NOMO-1 treated with DMSO at 0.1 percent for 48 hours (cell line): ENCODE measurements at regions not wholly inside any gene's neighbourhood (a gene's known extent, or its start where the extent isn't known, plus 50 kb on each side); places are given as distances from the start of the nearest gene placed in this dataset.

Experiments
- DNase-seq: peaks from one replicate; lab custom pipeline; 2025; ENCODE audit not compliant: unreplicated experiment; lab: John Stamatoyannopoulos, UW

DNA sequence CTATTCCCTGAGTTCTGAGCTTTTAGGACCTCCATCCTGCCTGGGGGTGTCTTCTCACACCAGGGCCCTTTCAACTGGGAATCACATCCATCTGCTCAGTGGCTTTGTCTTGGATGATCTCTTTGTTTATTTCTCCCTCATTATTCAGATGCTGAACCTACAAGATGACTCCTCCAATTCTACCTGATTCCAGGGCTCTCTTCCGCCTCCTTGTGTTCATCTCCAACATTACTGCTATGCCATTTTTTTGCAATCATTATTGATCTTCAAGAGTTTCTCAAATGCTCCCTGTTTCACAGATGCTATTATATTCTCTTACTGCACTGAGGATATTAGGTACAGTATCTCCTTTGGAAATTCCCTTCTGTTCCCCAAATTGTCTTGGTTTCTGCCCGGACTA, 307.7 kb downstream of the SHANK2 start:
- no peak for DNase-seq

DNA sequence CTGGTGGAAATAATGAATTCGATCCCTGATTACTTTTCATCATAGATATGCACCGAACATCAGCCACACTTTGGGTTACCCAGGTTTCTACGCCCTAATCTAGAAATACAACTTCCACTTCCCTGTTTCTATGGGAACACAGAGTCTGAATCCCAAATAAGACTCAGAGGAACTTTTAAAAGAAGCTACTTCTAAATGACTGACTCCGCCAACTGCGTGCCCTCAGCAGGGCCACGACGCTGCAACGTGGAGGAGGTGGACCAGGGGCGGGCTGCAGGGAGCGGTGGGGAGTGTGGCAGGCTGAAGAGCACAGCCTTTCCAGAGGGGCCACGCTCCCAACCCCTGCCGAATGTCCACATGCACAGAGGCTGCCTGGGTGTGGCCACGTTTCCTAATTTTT, 304.0 kb downstream of the SHANK2 start:
- no peak for DNase-seq

DNA sequence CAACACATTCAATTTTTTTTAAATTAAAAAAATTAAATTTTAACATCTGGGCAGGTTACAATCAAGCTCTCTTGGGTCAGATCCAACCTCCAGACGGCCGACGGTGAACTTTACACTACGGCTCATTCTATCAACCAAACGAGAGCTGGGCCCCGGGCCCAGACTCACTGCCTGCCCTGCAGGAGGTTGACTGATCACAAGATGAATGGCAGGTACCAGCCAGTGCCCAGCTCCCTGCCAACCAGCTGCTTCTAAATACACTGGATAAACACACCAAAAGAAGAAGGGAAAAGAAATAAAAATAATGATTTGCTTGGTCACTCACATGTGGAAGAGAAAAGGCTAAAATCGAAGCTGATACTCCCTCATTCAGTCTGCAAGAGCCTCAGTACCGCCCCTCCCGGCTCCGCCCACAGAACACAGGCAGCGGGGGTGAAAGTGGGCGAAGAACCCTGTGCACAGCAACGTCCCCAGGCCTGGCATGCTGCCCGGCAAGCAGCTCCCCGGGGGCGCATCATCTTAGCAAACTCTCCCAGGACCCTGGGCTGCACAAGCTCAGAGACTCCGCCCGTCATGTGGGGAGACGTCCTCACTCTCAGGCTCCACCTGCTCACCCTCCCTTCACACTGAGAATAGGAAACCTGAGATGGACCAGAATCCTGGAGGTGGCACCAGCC, 303.4 kb downstream of the SHANK2 start:
- no peak for DNase-seq

DNA sequence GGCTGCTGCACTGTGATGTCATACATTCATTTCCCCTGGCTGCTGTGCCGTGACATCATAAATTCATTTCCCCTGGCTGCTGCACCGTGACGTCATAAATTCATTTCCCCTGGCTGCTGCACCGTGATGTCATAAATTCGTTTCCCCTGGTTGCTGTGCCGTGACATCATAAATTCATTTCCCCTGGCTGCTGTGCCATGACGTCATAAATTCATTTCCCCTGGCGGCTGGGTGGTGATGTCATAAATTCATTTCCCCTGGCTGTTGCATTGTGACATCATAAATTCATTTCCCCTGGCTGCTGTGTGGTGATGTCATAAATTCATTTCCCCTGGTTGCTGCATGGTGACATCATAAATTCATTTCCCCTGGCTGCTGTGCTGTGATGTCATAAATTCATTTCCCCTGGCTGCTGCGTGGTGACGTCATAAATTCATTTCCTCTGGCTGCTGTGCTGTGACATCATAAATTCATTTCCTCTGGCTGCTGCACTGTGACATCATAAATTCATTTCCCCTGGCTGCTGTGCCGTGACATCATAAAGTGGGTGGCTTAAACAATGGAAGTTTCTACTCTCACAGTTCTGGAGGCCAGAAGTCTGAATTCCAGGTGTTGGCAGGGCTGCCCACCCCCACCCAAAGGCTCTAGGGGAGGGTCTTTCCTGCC, 301.1 kb downstream of the SHANK2 start:
- DNase-seq = no peak

DNA sequence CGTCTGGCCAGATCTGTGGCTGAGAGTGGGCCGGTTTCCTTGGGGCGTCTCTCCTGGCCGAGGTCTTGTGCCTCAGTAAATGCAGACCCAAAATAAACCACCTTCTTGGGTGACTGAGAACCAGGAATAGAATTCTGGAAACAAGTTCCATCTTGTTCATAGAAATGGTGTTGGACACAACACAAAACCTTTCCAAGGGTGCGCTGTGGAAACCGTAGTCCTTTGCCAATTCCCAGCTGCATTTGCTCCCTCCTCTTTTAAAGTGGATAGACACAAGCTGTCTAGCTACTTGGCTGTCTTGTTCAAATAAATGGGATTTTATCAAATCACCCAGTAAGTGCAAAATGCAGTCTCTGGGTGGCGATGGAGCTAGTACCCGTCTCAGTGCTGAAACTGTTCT, 300.2 kb downstream of the SHANK2 start:
- DNase-seq = no peak

DNA sequence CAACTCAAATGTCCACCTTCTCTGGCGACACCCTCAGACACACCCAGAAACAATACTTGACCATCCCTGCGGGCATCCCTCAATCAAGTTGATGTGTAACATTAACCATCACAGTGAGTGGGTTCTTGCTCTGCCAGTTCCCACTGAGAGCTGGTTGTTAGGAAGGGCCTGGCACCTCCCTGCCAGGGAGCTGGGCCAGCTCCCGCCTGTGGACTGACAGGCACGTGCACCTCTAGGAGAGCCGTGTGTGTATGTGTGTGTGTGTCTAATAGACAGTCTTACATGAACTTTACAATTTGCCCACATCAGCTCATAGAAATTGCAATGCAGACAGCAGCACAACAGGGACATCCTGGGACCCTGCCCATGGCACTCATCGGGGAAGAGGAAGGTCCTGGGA, 298.7 kb downstream of the SHANK2 start:
- no peak for DNase-seq

DNA sequence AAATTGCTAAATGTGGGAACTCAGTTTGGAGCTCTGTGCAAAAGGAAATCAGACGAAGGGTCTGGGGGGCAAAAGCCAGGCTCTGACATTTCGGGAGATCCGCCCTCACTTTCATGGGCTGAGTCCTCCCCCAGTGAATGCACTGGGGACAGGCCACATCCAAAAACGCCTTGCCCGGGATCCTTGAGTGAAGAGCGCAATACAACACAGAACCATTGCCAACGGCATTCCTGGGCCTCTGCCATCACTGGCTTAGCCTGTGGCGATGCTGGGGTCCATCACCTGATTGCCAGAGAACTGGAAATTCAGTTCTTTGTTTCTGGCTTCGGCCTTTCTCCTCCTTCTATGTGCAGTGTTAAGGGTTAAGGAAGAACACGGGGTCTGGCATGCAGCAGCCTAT, 297.9 kb downstream of the SHANK2 start:
- no peak for DNase-seq
